GM18858 (cell line): ENCODE measurements at regions not wholly inside any gene's neighbourhood (a gene's known extent, or its start where the extent isn't known, plus 50 kb on each side); places are given as distances from the start of the nearest gene placed in this dataset.
"Not testable (repeated sequence)": the region's sequence is repeated elsewhere in the genome, so short reads cannot be mapped to it uniquely, and the experiment has no call there.

Experiments
- ATAC-seq: cut with Tn5 transposase; IDR thresholded peaks from one replicate; pipeline ENCODE4 v1.9.1; 2021; ENCODE audit not compliant: unreplicated experiment

GRCh38 chr4:150021483-150021882, 56.8 kb upstream of the DCLK2 start:
- ATAC-seq = no peak

GRCh38 chr4:150023489-150023888, 54.8 kb upstream of the DCLK2 start:
- no peak for ATAC-seq

GRCh38 chr4:150026987-150027386, 51.3 kb upstream of the DCLK2 start:
- not testable (repeated sequence) for ATAC-seq
